Mesenchymal stem cell (in vitro differentiated cells and primary cell): ENCODE measurements at regions not wholly inside any gene's neighbourhood (a gene's known extent, or its start where the extent isn't known, plus 50 kb on each side); places are given as distances from the start of the nearest gene placed in this dataset.

Experiments used
- DNase-seq: peaks from one replicate; pipeline ENCODE4 v3.0.0-alpha.2; 2013
- H2AFZ ChIP-seq: one replicate; pipeline ENCODE4 v1.6.1; 2013; ENCODE audit warnings: low read depth, mild to moderate bottlenecking, control low read depth, inconsistent platforms, low read length, moderate library complexity
- H2AK5ac ChIP-seq: 2 replicates; pipeline ENCODE4 v1.6.1; 2013; ENCODE audit warnings: low read length, moderate library complexity, mild to moderate bottlenecking, inconsistent platforms; ENCODE audit not compliant: severe bottlenecking
- H2BK120ac ChIP-seq: one replicate; pipeline ENCODE4 v1.6.1; 2013; ENCODE audit warnings: low read depth, mild to moderate bottlenecking, inconsistent platforms, low read length, moderate library complexity
- H2BK12ac ChIP-seq, 2 experiments: one replicate each; pipeline ENCODE4 v1.6.1; 2013; ENCODE audit warnings: inconsistent platforms in 2 of 2, low read length in 2 of 2, mild to moderate bottlenecking in 2 of 2, moderate library complexity in 2 of 2, control low read depth in 1 of 2
- H2BK15ac ChIP-seq: one replicate; pipeline ENCODE4 v1.6.1; 2013; ENCODE audit warnings: mild to moderate bottlenecking, low read depth, inconsistent platforms; ENCODE audit not compliant: poor library complexity, severe bottlenecking
- H2BK5ac ChIP-seq: 2 replicates; pipeline ENCODE4 v1.6.1; 2013; ENCODE audit warnings: low read depth, mild to moderate bottlenecking, low read length, control low read depth, inconsistent platforms; ENCODE audit not compliant: poor library complexity, severe bottlenecking
- H3K14ac ChIP-seq, 2 experiments: one replicate each; pipeline ENCODE4 v1.6.1; 2013; ENCODE audit warnings: inconsistent platforms in 2 of 2, low read length in 2 of 2, control low read depth in 1 of 2, mild to moderate bottlenecking in 1 of 2, moderate library complexity in 1 of 2
- H3K18ac ChIP-seq, 2 experiments: one replicate each; pipeline ENCODE4 v1.6.1; 2013; ENCODE audit warnings: inconsistent platforms in 2 of 2, low read length in 2 of 2, control low read depth in 1 of 2, low read depth in 1 of 2, mild to moderate bottlenecking in 1 of 2
- H3K23ac ChIP-seq, 2 experiments: one replicate each; pipeline ENCODE4 v1.6.1; 2013; ENCODE audit warnings: inconsistent platforms in 2 of 2, low read length in 2 of 2, mild to moderate bottlenecking in 2 of 2, moderate library complexity in 2 of 2, control low read depth in 1 of 2
- H3K27ac ChIP-seq: 2 replicates; pipeline ENCODE4 v1.5.1; 2013; ENCODE audit warnings: mild to moderate bottlenecking, moderate library complexity, low read length, control low read depth, inconsistent platforms; ENCODE audit not compliant: poor library complexity, severe bottlenecking
- H3K27me3 ChIP-seq, 2 experiments: 2 replicates each; pipeline versions ENCODE4 v1.6.1 to v1.7.0; 2013; ENCODE audit warnings: low read length in 2 of 2, mild to moderate bottlenecking in 2 of 2, moderate library complexity in 2 of 2, control low read depth in 1 of 2, inconsistent platforms in 1 of 2; ENCODE audit not compliant: control insufficient read depth in 1 of 2, insufficient read depth in 1 of 2
- H3K36me3 ChIP-seq, 2 experiments: 2 replicates each; pipeline versions ENCODE4 v1.6.1 to v1.7.0; 2013; ENCODE audit warnings: low read length in 2 of 2, control low read depth in 1 of 2, inconsistent platforms in 1 of 2, low read depth in 1 of 2, mild to moderate bottlenecking in 1 of 2; ENCODE audit not compliant: insufficient read depth in 2 of 2, control insufficient read depth in 1 of 2
- H3K4ac ChIP-seq, 2 experiments: one replicate each; pipeline ENCODE4 v1.6.1; 2013; ENCODE audit warnings: inconsistent platforms in 2 of 2, low read length in 2 of 2, mild to moderate bottlenecking in 2 of 2, moderate library complexity in 2 of 2, control low read depth in 1 of 2, low read depth in 1 of 2
- H3K4me1 ChIP-seq: 2 replicates; pipeline ENCODE4 v1.6.1; 2013; ENCODE audit warnings: low read depth, low read length, control low read depth; ENCODE audit not compliant: control insufficient read depth, insufficient read depth
- H3K4me2 ChIP-seq: 2 replicates; pipeline ENCODE4 v1.6.1; 2013; ENCODE audit warnings: low read length, mild to moderate bottlenecking, inconsistent platforms; ENCODE audit not compliant: poor library complexity, severe bottlenecking
- H3K4me3 ChIP-seq, 2 experiments: 2 replicates each; pipeline versions ENCODE4 v1.5.1 to v1.7.0; 2013; ENCODE audit warnings: low read length in 2 of 2, mild to moderate bottlenecking in 2 of 2, control low read depth in 1 of 2, low read depth in 1 of 2; ENCODE audit not compliant: insufficient read depth in 1 of 2
- H3K79me1 ChIP-seq: replicated peaks from 2 replicates; pipeline ENCODE4 v1.6.1; 2013; ENCODE audit warnings: mild to moderate bottlenecking, control low read depth, low read length, inconsistent platforms; ENCODE audit not compliant: poor library complexity, severe bottlenecking
- H3K9ac ChIP-seq: 2 replicates; pipeline ENCODE4 v1.7.0; 2013; ENCODE audit warnings: mild to moderate bottlenecking, low read length, moderate library complexity
- H3K9me3 ChIP-seq: 2 replicates; pipeline ENCODE4 v1.7.0; 2013; ENCODE audit warnings: mild to moderate bottlenecking, low read length; ENCODE audit not compliant: control insufficient read depth
- H4K8ac ChIP-seq: one replicate; pipeline ENCODE4 v1.6.1; 2013; ENCODE audit warnings: inconsistent platforms, mild to moderate bottlenecking, low read length, moderate library complexity
- H4K91ac ChIP-seq: one replicate; pipeline ENCODE4 v1.6.1; 2013; ENCODE audit warnings: mild to moderate bottlenecking, low read length, inconsistent platforms
- WGBS: methylation state at CpG from one replicate; pipeline ENCODE4 v1.1.7; 2013; ENCODE audit warnings: mixed read lengths; 5-methylcytosine and 5-hydroxymethylcytosine counted together

DNA sequence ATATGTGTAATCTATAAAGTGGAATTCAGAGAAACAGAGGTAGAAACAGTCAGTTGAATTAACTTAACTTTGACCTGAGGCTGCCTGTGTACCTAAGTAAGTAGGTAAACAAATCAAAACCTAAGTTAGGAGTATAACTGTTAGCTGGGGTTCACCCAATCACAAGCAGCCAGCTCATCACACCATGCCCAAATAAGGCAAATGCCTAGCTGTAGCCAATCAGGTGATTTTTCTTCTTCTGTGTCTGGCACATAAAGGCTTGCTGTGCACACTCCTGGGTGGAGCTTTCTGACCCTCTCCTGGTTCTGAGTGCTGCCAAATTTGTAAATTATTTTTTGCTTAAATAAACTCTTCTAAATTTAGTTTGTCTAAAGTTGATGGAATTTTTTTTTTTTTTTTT lies 54.7 kb upstream of the TRIM39 start:
- H3K9ac ChIP-seq, result no peak overlapping the region
- H3K4ac ChIP-seq, result no peak overlapping the region
- H3K14ac ChIP-seq, result no peak overlapping the region
- no peaks in the 10 kb centered on the region for H3K4me1 ChIP-seq
- no peak overlapping the region for H2BK15ac ChIP-seq
- H2BK120ac ChIP-seq, result no peak overlapping the region
- DNase-seq, result no peak
- no peak overlapping the region for H2AK5ac ChIP-seq
- H3K23ac ChIP-seq, result no peak overlapping the region
- no peak overlapping the region for H3K4me3 ChIP-seq
- no peaks in the 10 kb centered on the region for H3K9me3 ChIP-seq
- H2BK5ac ChIP-seq, result no peak overlapping the region
- H3K18ac ChIP-seq, result no peak overlapping the region
- no peaks in the 10 kb centered on the region for H3K36me3 ChIP-seq
- peaks cover 7% of the 10 kb centered on the region for H3K79me1 ChIP-seq
- no peak overlapping the region for H4K8ac ChIP-seq
- no peak overlapping the region for H2BK12ac ChIP-seq
- H3K27ac ChIP-seq, result no peak overlapping the region
- no peak overlapping the region for H3K4me2 ChIP-seq
- no peak overlapping the region for H2AFZ ChIP-seq
- H3K27me3 ChIP-seq, result no peaks in the 10 kb centered on the region
- H4K91ac ChIP-seq, result no peak overlapping the region

- Histone ChIP-seq H4K91ac (no peak overlapping the region), H3K14ac (no peak overlapping the region)
- DNase-seq, result no peak
These were observed 54.2 kb upstream of the TRIM26 start for GRCh38 chr6:30267423-30267822.

GRCh38 chr6:30265594-30265993 lies 52.4 kb upstream of the TRIM26 start:
- no peak overlapping the region for H3K18ac ChIP-seq
- 100% methylated on average over 2 of the region's 2 CpGs for WGBS
- no peak overlapping the region for H2AK5ac ChIP-seq

More at GRCh38 chr6:30267423-30267822, 54.2 kb upstream of the TRIM26 start:
- Histone ChIP-seq H3K36me3 (peaks cover 0 to 7% of the 10 kb centered on the region in 2 experiments), H3K27me3 (no peaks in the 10 kb centered on the region), H3K4me2 (no peak overlapping the region), H3K18ac (no peak overlapping the region), H4K8ac (no peak overlapping the region), H3K4ac (no peak overlapping the region), H3K4me3 (no peak overlapping the region), H2BK15ac (no peak overlapping the region), H3K9me3 (no peaks in the 10 kb centered on the region), H2BK5ac (no peak overlapping the region), H2BK12ac (no peak overlapping the region), H2AFZ (no peak overlapping the region), H3K23ac (no peak overlapping the region), H3K27ac (no peak overlapping the region), H3K4me1 (peaks cover 12% of the 10 kb centered on the region), H2AK5ac (no peak overlapping the region), H3K9ac (no peak overlapping the region), H2BK120ac (no peak overlapping the region), H3K79me1 (peaks cover 13% of the 10 kb centered on the region)
- WGBS, result 89% methylated on average over 1 of the region's 2 CpGs

DNA sequence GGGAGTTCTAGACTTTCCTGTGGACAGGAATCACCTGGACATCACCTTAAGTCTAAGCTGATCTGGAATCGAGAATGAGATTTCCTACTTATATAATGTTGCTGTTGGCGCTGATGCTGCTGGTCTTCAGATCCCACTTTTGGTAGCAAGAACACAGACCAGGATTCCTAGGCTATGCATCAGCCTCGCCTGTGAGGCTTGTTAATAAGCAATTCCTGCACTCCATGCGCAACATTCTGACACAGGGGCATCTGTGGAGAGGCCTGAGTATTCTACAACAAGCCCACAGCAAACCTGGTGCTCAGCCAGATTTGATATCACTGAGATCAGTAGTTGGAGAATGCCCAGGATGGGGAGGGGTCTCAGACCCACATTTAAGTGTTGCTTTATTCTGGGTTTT lies 52.0 kb upstream of the TRIM26 start:
- peaks cover 14% of the 10 kb centered on the region for H3K4me1 ChIP-seq
- H2BK12ac ChIP-seq, result no peak overlapping the region
- DNase-seq, result no peak
- H3K4me3 ChIP-seq, result no peak overlapping the region
- WGBS, result 94% methylated on average over 4 of the region's 4 CpGs
- H3K36me3 ChIP-seq, result peaks cover 9 to 10% of the 10 kb centered on the region in 2 experiments
- no peak overlapping the region for H4K91ac ChIP-seq
- no peak overlapping the region for H3K9ac ChIP-seq
- no peak overlapping the region for H3K18ac ChIP-seq
- no peak overlapping the region for H3K4me2 ChIP-seq
- no peaks in the 10 kb centered on the region for H3K27me3 ChIP-seq
- H4K8ac ChIP-seq, result no peak overlapping the region
- H3K23ac ChIP-seq, result no peak overlapping the region
- H3K79me1 ChIP-seq, result peaks cover 15% of the 10 kb centered on the region
- no peak overlapping the region for H3K27ac ChIP-seq
- H2AFZ ChIP-seq, result no peak overlapping the region
- H3K4ac ChIP-seq, result no peak overlapping the region
- H2BK5ac ChIP-seq, result no peak overlapping the region
- no peak overlapping the region for H3K14ac ChIP-seq
- no peak overlapping the region for H2BK15ac ChIP-seq
- no peaks in the 10 kb centered on the region for H3K9me3 ChIP-seq
- no peak overlapping the region for H2BK120ac ChIP-seq
- H2AK5ac ChIP-seq, result no peak overlapping the region

More at GRCh38 chr6:30265594-30265993, 52.4 kb upstream of the TRIM26 start:
- H3K4me3 ChIP-seq, result no peak overlapping the region
- no peaks in the 10 kb centered on the region for H3K27me3 ChIP-seq
- H3K4me2 ChIP-seq, result no peak overlapping the region
- H4K91ac ChIP-seq, result no peak overlapping the region
- H3K23ac ChIP-seq, result no peak overlapping the region
- no peak overlapping the region for H2BK120ac ChIP-seq
- H2AFZ ChIP-seq, result no peak overlapping the region
- no peak for DNase-seq
- peaks cover 13% of the 10 kb centered on the region for H3K79me1 ChIP-seq
- no peak overlapping the region for H2BK15ac ChIP-seq
- no peak overlapping the region for H2BK5ac ChIP-seq
- no peaks in the 10 kb centered on the region for H3K9me3 ChIP-seq
- H3K27ac ChIP-seq, result no peak overlapping the region
- peaks cover 9 to 10% of the 10 kb centered on the region in 2 experiments for H3K36me3 ChIP-seq
- no peak overlapping the region for H3K4ac ChIP-seq
- H4K8ac ChIP-seq, result no peak overlapping the region
- H3K14ac ChIP-seq, result no peak overlapping the region
- H3K4me1 ChIP-seq, result peaks cover 12% of the 10 kb centered on the region
- H2BK12ac ChIP-seq, result no peak overlapping the region
- no peak overlapping the region for H3K9ac ChIP-seq
